Gastrocnemius medialis (tissue), 4 donors: ENCODE measurements at regions not wholly inside any gene's neighbourhood (a gene's known extent, or its start where the extent isn't known, plus 50 kb on each side); places are given as distances from the start of the nearest gene placed in this dataset.

ENCODE experiments used
- ATAC-seq, 2 donors: fragments of 150-250 bp; one replicate each; pipeline ENCODE4 v1.9.1; 2016
- DNase-seq, 2 donors: peaks; one replicate each; pipeline ENCODE4 v3.0.0-alpha.2; 2019
- H3K27ac ChIP-seq, 4 donors: fragments of 200-600 bp; sonication (generic); 1 replicate in 1 of 4; 2 replicates in 3 of 4; pipeline ENCODE4 v1.5.1; 2016 to 2018; ENCODE audit warnings: mild to moderate bottlenecking in 2 of 4, moderate library complexity in 1 of 4
- H3K27me3 ChIP-seq, 3 donors: fragments of 200-600 bp; sonication (generic) in 2 of 3; 1 replicate in 1 of 3; 2 replicates in 2 of 3; pipeline versions ENCODE4 v1.5.1 to v1.6.0; 2016 to 2019; ENCODE audit warnings: mild to moderate bottlenecking in 1 of 3, moderate library complexity in 1 of 3
- H3K36me3 ChIP-seq, 2 donors: fragments of 200-600 bp; sonication (generic) in 1 of 2; one replicate each; pipeline ENCODE4 v1.5.1; 2017 to 2018
- H3K4me1 ChIP-seq, 2 donors: fragments of 200-600 bp; sonication (generic) in 1 of 2; one replicate each; pipeline ENCODE4 v1.5.1; 2016 to 2017; ENCODE audit warnings: mild to moderate bottlenecking in 2 of 2
- H3K4me3 ChIP-seq, 4 donors: fragments of 200-600 bp; sonication (generic) in 3 of 4; 1 replicate in 1 of 4; 2 replicates in 3 of 4; pipeline ENCODE4 v1.5.1; 2016 to 2019; ENCODE audit warnings: mild to moderate bottlenecking in 2 of 4
- H3K9me3 ChIP-seq, 3 donors: fragments of 200-600 bp; sonication (generic) in 2 of 3; 1 replicate in 1 of 3; 2 replicates in 2 of 3; pipeline ENCODE4 v1.5.1; 2016 to 2019
- POLR2A ChIP-seq, 2 donors: fragments of 450-650 bp; IDR thresholded peaks; one replicate each; pipeline ENCODE4 v1.6.1; 2017; ENCODE audit warnings: antibody characterized with exemption in 2 of 2, mild to moderate bottlenecking in 2 of 2, moderate library complexity in 2 of 2
- in situ Hi-C, 4 donors: fragments of 200-750 bp; cut with MboI; loops; one replicate each; pipeline versions ENCODE4 v1.15.0 to v1.8.0; 2017; ENCODE audit warnings: low sequenced_read_pairs in 4 of 4
- intact Hi-C: fragments of 100-400 bp; cut with DNase I; formaldehyde crosslinking; loops from one replicate; pipeline ENCODE4 v1.15.1; 2023; ENCODE audit warnings: low total_unique reads
- TF ChIP-seq, protein P1 (sequence below), 5 experiments: fragments of 450-650 bp in 3 of 5; fragments of 200-600 bp in 2 of 5; sonication (generic) in 2 of 5; IDR thresholded peaks in 4 of 5; conservative IDR thresholded peaks in 1 of 5; 1 replicate in 4 of 5; 2 replicates in 1 of 5; pipeline ENCODE4 v1.5.1; 2016 to 2019; ENCODE audit warnings: antibody characterized with exemption in 5 of 5, mild to moderate bottlenecking in 3 of 5, moderate library complexity in 3 of 5

DNA sequence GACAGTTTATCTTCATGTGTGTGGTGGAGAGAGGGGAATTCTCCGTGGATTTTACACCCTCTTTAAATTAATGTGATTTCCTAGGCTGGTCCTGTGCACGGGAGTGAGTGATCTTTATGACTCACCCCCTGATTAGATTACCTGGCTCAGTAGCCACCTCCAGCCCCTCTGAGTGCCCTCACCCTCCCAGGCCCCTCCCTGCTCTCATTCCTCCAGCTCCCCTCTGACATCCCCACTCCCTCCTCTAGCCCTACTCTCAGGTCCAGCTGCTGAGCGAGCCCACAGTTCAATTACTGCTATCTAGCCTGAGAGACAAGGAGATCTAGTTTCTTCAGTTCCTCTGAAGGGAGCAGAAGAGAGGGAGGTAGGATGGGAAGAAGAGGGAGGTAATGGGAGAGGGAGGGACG lies 61.8 kb upstream of the ARAP3 start:
- no peak overlapping the region for H3K4me3 ChIP-seq
- DNase-seq (no peak), ATAC-seq (no peak)
- H3K4me1 ChIP-seq, result no peaks in the 10 kb centered on the region
- H3K9me3 ChIP-seq, result no peaks in the 10 kb centered on the region
- no peak overlapping the region for H3K27ac ChIP-seq
- no peak for TF ChIP-seq POLR2A (IDR thresholded peaks at IDR 0.05)
- TF ChIP-seq, protein P1, sequence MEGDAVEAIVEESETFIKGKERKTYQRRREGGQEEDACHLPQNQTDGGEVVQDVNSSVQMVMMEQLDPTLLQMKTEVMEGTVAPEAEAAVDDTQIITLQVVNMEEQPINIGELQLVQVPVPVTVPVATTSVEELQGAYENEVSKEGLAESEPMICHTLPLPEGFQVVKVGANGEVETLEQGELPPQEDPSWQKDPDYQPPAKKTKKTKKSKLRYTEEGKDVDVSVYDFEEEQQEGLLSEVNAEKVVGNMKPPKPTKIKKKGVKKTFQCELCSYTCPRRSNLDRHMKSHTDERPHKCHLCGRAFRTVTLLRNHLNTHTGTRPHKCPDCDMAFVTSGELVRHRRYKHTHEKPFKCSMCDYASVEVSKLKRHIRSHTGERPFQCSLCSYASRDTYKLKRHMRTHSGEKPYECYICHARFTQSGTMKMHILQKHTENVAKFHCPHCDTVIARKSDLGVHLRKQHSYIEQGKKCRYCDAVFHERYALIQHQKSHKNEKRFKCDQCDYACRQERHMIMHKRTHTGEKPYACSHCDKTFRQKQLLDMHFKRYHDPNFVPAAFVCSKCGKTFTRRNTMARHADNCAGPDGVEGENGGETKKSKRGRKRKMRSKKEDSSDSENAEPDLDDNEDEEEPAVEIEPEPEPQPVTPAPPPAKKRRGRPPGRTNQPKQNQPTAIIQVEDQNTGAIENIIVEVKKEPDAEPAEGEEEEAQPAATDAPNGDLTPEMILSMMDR (IDR thresholded peaks at IDR 0.05 in 4 of 5, conservative IDR thresholded peaks at IDR 0.05 in 1 of 5), result no peak
- H3K27me3 ChIP-seq, result no peaks in the 10 kb centered on the region
- in situ Hi-C loops, result no loop called here
- intact Hi-C loops, result no loop called here
- no peaks in the 10 kb centered on the region for H3K36me3 ChIP-seq

DNA sequence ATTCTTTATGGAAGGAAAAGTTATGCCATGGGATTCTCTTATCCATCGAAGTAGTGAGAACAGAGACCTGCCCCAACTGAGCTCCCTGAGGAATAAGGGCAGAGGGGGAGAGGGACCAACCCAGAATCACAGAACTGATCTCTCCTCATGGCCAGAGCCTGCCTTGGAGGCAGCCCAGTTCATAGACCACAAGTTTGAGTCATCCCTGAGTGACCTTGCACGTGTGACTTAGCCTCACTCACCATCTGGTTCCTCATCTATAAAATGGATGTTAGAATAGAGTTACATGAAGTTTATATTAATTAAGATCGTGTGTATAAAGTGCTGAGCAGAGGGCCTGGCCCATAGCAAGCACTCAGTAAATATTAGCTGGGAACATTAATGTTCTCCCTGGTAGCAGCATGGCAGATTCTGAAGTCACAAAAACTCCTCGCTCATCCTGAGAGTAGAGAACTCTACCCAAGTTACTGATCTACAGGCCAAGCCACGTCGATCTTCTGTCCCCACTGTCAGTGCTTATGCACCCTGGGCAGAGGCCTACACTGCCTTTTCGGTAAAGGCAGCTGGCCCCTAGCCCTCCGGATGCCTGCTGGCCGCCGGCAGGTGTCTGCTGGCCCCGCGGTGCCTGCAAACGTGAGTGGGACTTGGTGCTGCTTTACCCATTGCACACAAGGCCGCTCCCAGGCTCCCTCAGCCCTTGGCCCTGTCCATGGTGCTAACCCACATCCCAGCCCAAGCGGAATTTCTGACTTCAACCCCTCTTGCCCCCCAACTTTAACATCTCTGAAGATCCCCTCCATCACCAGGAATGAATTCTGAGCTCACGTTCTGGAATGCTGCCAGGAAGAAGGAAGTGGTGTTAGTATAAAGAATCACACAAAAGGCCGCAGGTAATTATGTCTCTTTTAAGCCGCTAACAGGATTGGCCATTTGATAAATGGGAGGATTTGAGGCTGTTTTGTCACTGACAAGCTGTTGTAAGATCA lies 61.1 kb upstream of the ARAP3 start:
- Histone ChIP-seq H3K27ac (no peak overlapping the region), H3K9me3 (no peaks in the 10 kb centered on the region), H3K27me3 (no peaks in the 10 kb centered on the region), H3K36me3 (no peaks in the 10 kb centered on the region), H3K4me3 (no peak overlapping the region), H3K4me1 (no peaks in the 10 kb centered on the region)
- intact Hi-C loops, result no loop called here
- TF ChIP-seq, protein P1 (IDR thresholded peaks at IDR 0.05 in 4 of 5, conservative IDR thresholded peaks at IDR 0.05 in 1 of 5), result no peak
- no peak for DNase-seq
- in situ Hi-C loops, result no loop called here
- no peak for ATAC-seq

DNA sequence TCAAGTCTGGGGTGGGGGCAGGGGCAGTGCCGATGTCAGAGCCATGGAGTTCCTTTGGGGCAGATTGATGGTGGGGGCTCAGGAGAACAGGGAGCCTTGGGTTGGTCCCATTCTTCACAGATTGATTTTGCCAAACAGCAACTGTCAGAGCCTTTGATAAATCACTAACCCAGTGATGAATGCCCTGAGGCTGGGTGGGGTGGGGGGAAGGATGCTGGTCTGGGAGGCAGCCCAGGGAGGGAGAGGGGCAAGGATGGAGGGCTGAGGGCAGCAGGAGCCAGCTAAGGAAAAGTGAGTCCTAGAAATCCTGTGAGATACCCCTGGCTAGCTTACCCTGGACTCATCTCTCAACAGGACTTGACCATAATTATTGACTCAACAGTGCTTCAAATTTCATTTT lies 60.1 kb upstream of the ARAP3 start:
- no peaks in the 10 kb centered on the region for H3K4me1 ChIP-seq
- H3K4me3 ChIP-seq, result no peak overlapping the region
- no peaks in the 10 kb centered on the region for H3K9me3 ChIP-seq
- H3K27ac ChIP-seq, result no peak overlapping the region
- no peak for ATAC-seq
- H3K27me3 ChIP-seq, result no peaks in the 10 kb centered on the region
- DNase-seq, result no peak
- no peaks in the 10 kb centered on the region for H3K36me3 ChIP-seq
- TF ChIP-seq POLR2A (IDR thresholded peaks at IDR 0.05), result no peak
- TF ChIP-seq, protein P1 (IDR thresholded peaks at IDR 0.05 in 4 of 5, conservative IDR thresholded peaks at IDR 0.05 in 1 of 5), result no peak
- intact Hi-C loops (no loop called here), in situ Hi-C loops (no loop called here)

DNA sequence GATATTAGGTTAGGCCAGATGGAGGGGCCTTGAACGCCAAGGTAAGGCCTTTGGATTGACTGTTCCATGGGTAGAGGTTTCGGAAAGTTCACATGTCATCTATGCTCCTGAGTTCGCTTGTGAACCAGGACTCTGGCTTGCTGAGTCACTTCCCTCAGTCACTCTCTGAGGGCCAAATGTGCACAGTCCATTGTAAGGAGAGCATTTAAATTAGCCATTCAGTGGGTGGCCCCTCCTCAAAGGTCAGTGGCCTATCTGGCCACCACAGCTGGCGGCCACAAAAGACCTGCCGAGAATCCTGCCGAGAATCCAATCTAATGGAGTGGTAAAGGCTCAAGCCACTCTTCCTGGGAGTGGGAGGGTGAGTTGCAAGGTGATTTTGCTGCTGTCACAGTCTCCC lies 58.9 kb upstream of the ARAP3 start:
- H3K4me1 ChIP-seq, result no peaks in the 10 kb centered on the region
- no peaks in the 10 kb centered on the region for H3K27me3 ChIP-seq
- no peaks in the 10 kb centered on the region for H3K36me3 ChIP-seq
- DNase-seq (no peak), ATAC-seq (no peak)
- H3K4me3 ChIP-seq, result no peak overlapping the region
- no peaks in the 10 kb centered on the region for H3K9me3 ChIP-seq
- in situ Hi-C loops (no loop called here), intact Hi-C loops (no loop called here)
- no peak overlapping the region for H3K27ac ChIP-seq
- TF ChIP-seq, protein P1 (IDR thresholded peaks at IDR 0.05 in 4 of 5, conservative IDR thresholded peaks at IDR 0.05 in 1 of 5), result no peak
- no peak for TF ChIP-seq POLR2A (IDR thresholded peaks at IDR 0.05)
